NT2/D1 (cell line): ENCODE measurements at regions not wholly inside any gene's neighbourhood (a gene's known extent, or its start where the extent isn't known, plus 50 kb on each side); places are given as distances from the start of the nearest gene placed in this dataset.

Experiments
- DNase-seq: peaks from one replicate; pipeline ENCODE4 v3.0.0-alpha.2; 2011; ENCODE audit warnings: low read depth, low spot score
- H3K27me3 ChIP-seq: 2 replicates; pipeline ENCODE4 v1.6.0; 2011; ENCODE audit warnings: mild to moderate bottlenecking; ENCODE audit not compliant: insufficient read length, insufficient read depth
- H3K36me3 ChIP-seq: 2 replicates; pipeline ENCODE4 v1.6.1; 2011; ENCODE audit warnings: mild to moderate bottlenecking, low read length, mixed read lengths; ENCODE audit not compliant: insufficient read depth, insufficient read length
- H3K4me1 ChIP-seq: 2 replicates; pipeline ENCODE4 v1.5.1; 2011; ENCODE audit not compliant: insufficient read depth, insufficient read length
- H3K4me3 ChIP-seq: 2 replicates; pipeline ENCODE4 v1.5.1; 2011; ENCODE audit warnings: low read depth; ENCODE audit not compliant: insufficient read length
- H3K9ac ChIP-seq: 2 replicates; pipeline ENCODE4 v1.6.0; 2011; ENCODE audit warnings: low read depth; ENCODE audit not compliant: insufficient read length
- H3K9me3 ChIP-seq: 2 replicates; pipeline ENCODE4 v1.5.1; 2011; ENCODE audit warnings: mild to moderate bottlenecking, low read length; ENCODE audit not compliant: insufficient read depth
- SUZ12 ChIP-seq: IDR thresholded peaks from 2 replicates; pipeline ENCODE4 v1.6.1; 2011; ENCODE audit not compliant: insufficient read length, insufficient read depth; ENCODE audit errors: extremely low read depth
- YY1 ChIP-seq: IDR thresholded peaks from 2 replicates; pipeline ENCODE4 v1.6.1; 2011; ENCODE audit not compliant: insufficient read length, insufficient read depth
- ZNF274 ChIP-seq: IDR thresholded peaks from 2 replicates; pipeline ENCODE4 v1.6.1; 2011; ENCODE audit warnings: mild to moderate bottlenecking, low read depth, low read length

DNA sequence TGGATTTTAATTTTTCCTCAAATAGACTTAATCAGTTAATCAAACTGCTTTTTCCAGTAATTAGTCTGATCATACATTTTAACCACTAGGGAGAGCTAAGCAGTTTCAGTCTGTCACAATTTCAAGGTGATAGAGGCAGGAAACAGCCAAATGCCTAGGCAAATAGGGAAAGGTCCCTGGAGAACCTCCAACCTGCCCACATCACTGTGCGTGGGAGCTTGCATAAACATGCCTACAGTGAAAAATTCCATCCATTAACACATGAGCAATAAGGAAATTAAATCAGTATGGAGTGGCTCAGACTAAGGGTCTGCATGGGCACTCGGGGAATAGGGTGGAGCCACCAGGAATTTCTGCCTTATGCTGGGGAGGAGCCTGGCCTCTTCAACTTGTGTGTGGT, 74.6 kb downstream of the AASDHPPT start:
- Histone ChIP-seq H3K9me3 (peaks cover 13% of the 10 kb centered on the region), H3K27me3 (no peaks in the 10 kb centered on the region), H3K4me3 (no peak overlapping the region), H3K9ac (no peak overlapping the region), H3K4me1 (no peaks in the 10 kb centered on the region), H3K36me3 (no peaks in the 10 kb centered on the region)
- TF ChIP-seq ZNF274 (no peak), SUZ12 (no peak), YY1 (no peak)
- DNase-seq, result no peak

DNA sequence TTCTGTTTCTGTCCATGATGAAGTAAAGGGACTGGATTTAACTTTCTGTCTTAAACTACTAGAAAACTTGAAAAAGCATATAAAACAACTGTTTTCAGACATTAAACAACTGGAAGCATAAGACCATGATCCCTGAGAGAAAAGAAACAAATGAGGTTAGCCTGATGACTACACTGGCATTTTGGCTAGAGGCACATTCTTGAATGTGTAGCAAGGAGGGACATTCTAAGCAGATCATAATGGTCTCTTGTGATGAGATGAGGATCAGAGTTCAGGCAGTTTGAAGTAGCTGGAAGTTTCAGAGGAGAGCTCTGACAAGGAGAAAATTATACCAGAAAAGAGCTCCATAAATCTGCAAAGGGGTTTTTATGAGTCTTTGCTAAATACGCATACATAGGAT, 75.4 kb downstream of the AASDHPPT start:
- H3K36me3 ChIP-seq, result no peaks in the 10 kb centered on the region
- no peak for DNase-seq
- peaks cover 7% of the 10 kb centered on the region; the same call in 1 of the 2 replicates for H3K9me3 ChIP-seq
- TF ChIP-seq YY1 (no peak), ZNF274 (no peak), SUZ12 (no peak)
- H3K4me3 ChIP-seq, result no peak overlapping the region
- H3K27me3 ChIP-seq, result no peaks in the 10 kb centered on the region
- no peak overlapping the region for H3K9ac ChIP-seq
- H3K4me1 ChIP-seq, result no peaks in the 10 kb centered on the region

- DNase-seq, result peak; percentile 15
- Histone ChIP-seq H3K4me1 (no peaks in the 10 kb centered on the region), H3K36me3 (no peaks in the 10 kb centered on the region), H3K27me3 (no peaks in the 10 kb centered on the region), H3K9me3 (no peaks in the 10 kb centered on the region), H3K9ac (no peak overlapping the region), H3K4me3 (no peak overlapping the region)
- no peak for TF ChIP-seq SUZ12
- TF ChIP-seq YY1, result no peak
- no peak for TF ChIP-seq ZNF274
These were observed 79.0 kb downstream of the AASDHPPT start for GRCh38 chr11:106156290-106156937.

- DNase-seq, result no peak
- TF ChIP-seq YY1 (no peak), ZNF274 (no peak), SUZ12 (no peak)
- H3K4me3 ChIP-seq, result no peak overlapping the region
- no peaks in the 10 kb centered on the region for H3K27me3 ChIP-seq
- no peaks in the 10 kb centered on the region for H3K9me3 ChIP-seq
- H3K9ac ChIP-seq, result no peak overlapping the region
- H3K4me1 ChIP-seq, result no peaks in the 10 kb centered on the region
- H3K36me3 ChIP-seq, result no peaks in the 10 kb centered on the region
These were observed 80.9 kb downstream of the AASDHPPT start for GRCh38 chr11:106158406-106158805.

GRCh38 chr11:106159836-106160235, 82.4 kb downstream of the AASDHPPT start:
- no peak overlapping the region for H3K4me3 ChIP-seq
- H3K4me1 ChIP-seq, result no peaks in the 10 kb centered on the region
- no peaks in the 10 kb centered on the region for H3K9me3 ChIP-seq
- TF ChIP-seq SUZ12 (no peak), YY1 (no peak), ZNF274 (no peak)
- no peak for DNase-seq
- no peaks in the 10 kb centered on the region for H3K27me3 ChIP-seq
- no peaks in the 10 kb centered on the region for H3K36me3 ChIP-seq
- H3K9ac ChIP-seq, result no peak overlapping the region

DNA sequence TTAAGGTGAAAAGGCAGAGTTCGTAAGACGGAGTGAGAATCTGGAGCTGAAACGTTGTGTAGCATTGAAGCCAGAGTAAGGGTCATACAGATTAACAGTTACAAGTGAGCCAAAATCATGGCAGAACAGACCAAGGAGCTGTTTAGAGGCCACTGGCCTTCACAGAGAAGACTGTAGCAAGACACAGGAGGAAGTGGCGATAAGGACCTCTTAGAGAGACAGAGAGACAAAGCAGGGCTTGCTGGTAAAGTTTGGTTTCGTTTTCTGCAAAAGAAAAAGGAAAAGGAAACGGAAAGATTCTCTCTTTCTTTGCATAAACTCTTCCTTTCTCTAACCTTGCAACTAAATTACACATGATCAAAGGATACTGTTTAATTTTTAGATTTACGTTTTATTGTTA, 83.0 kb downstream of the AASDHPPT start:
- Histone ChIP-seq H3K9me3 (no peaks in the 10 kb centered on the region), H3K4me1 (no peaks in the 10 kb centered on the region), H3K9ac (no peak overlapping the region), H3K27me3 (no peaks in the 10 kb centered on the region), H3K36me3 (no peaks in the 10 kb centered on the region), H3K4me3 (no peak overlapping the region)
- no peak for DNase-seq
- TF ChIP-seq ZNF274, result no peak
- no peak for TF ChIP-seq SUZ12
- no peak for TF ChIP-seq YY1

GRCh38 chr11:106161775-106162634, 84.5 kb downstream of the AASDHPPT start:
- DNase-seq, result no peak
- H3K4me1 ChIP-seq, result no peaks in the 10 kb centered on the region
- no peaks in the 10 kb centered on the region for H3K27me3 ChIP-seq
- H3K4me3 ChIP-seq, result no peak overlapping the region
- no peak overlapping the region for H3K9ac ChIP-seq
- H3K9me3 ChIP-seq, result peaks cover 6% of the 10 kb centered on the region; the same call in 1 of the 2 replicates
- TF ChIP-seq YY1 (no peak), ZNF274 (no peak), SUZ12 (no peak)
- H3K36me3 ChIP-seq, result no peaks in the 10 kb centered on the region
